Renal cortex interstitium (tissue), 11 donors: ENCODE measurements at regions not wholly inside any gene's neighbourhood (a gene's known extent, or its start where the extent isn't known, plus 50 kb on each side); places are given as distances from the start of the nearest gene placed in this dataset.
A peak's percentile ranks its signal among the peaks of the same experiment; 100 is the strongest.
"Not testable (repeated sequence)": the region's sequence is repeated elsewhere in the genome, so short reads cannot be mapped to it uniquely, and the experiment has no call there.

Experiments
- DNase-seq, 11 donors: peaks; one replicate each; pipeline ENCODE4 v3.0.0-alpha.2; 2013; ENCODE audit warnings: low read depth in 9 of 11, low spot score in 4 of 11; ENCODE audit errors: extremely low read depth in 1 of 11

GRCh38 chr3:88725440-88726165 lies 381.8 kb upstream of the EPHA3 start:
- no peak for DNase-seq

GRCh38 chr3:88732186-88732585 lies 375.2 kb upstream of the EPHA3 start:
- DNase-seq = peak in 1 of 11 donors; percentile 3

GRCh38 chr3:88742106-88742505 lies 365.3 kb upstream of the EPHA3 start:
- no peak for DNase-seq

- no peak for DNase-seq
Measured at GRCh38 chr3:88742674-88743507, 364.5 kb upstream of the EPHA3 start.

GRCh38 chr3:88744896-88745295 lies 362.5 kb upstream of the EPHA3 start:
- no peak for DNase-seq

GRCh38 chr3:88747145-88747544 lies 360.3 kb upstream of the EPHA3 start:
- not testable (repeated sequence) for DNase-seq

GRCh38 chr3:88758676-88759075 lies 348.7 kb upstream of the EPHA3 start:
- DNase-seq = peak in 2 of 11 donors; percentile 6 to 8

GRCh38 chr3:88767746-88768145 lies 339.7 kb upstream of the EPHA3 start:
- DNase-seq = no peak

- no peak for DNase-seq
Measured at GRCh38 chr3:88773766-88774165, 333.7 kb upstream of the EPHA3 start.

GRCh38 chr3:88775026-88775690 lies 332.3 kb upstream of the EPHA3 start:
- DNase-seq = no peak

GRCh38 chr3:88779482-88779881 lies 327.9 kb upstream of the EPHA3 start:
- no peak for DNase-seq

GRCh38 chr3:88784925-88785324 lies 322.5 kb upstream of the EPHA3 start:
- no peak for DNase-seq

GRCh38 chr3:88785841-88786240 lies 321.6 kb upstream of the EPHA3 start:
- DNase-seq = no peak

- DNase-seq = no peak
Measured at GRCh38 chr3:88795503-88795902, 311.9 kb upstream of the EPHA3 start.

GRCh38 chr3:88807491-88808105 lies 299.8 kb upstream of the EPHA3 start:
- peak in 2 of 11 donors; percentile 2 to 8 for DNase-seq

GRCh38 chr3:88809993-88810392 lies 297.4 kb upstream of the EPHA3 start:
- DNase-seq = no peak

- no peak for DNase-seq
Measured at GRCh38 chr3:88810455-88810854, 297.0 kb upstream of the EPHA3 start.

- DNase-seq = no peak
Measured at GRCh38 chr3:88811096-88811495, 296.3 kb upstream of the EPHA3 start.

GRCh38 chr3:88812576-88812975 lies 294.8 kb upstream of the EPHA3 start:
- DNase-seq = no peak

GRCh38 chr3:88816445-88816844 lies 291.0 kb upstream of the EPHA3 start:
- no peak for DNase-seq
